HG02943 (cell line): ENCODE measurements at regions not wholly inside any gene's neighbourhood (a gene's known extent, or its start where the extent isn't known, plus 50 kb on each side); places are given as distances from the start of the nearest gene placed in this dataset.
A peak's percentile ranks its signal among the peaks of the same experiment; 100 is the strongest.
"Not testable (repeated sequence)": the region's sequence is repeated elsewhere in the genome, so short reads cannot be mapped to it uniquely, and the experiment has no call there.

Source experiments
- ATAC-seq: cut with Tn5 transposase; IDR thresholded peaks from one replicate; pipeline ENCODE4 v1.9.1; 2021; ENCODE audit warnings: mild to moderate bottlenecking, low read depth, moderate library complexity; ENCODE audit not compliant: unreplicated experiment

- ATAC-seq, result peak; percentile 68
These were observed 126.8 kb downstream of the ALDH8A1 start for GRCh38 chr6:134822920-134823709.

GRCh38 chr6:134821928-134822864, 127.7 kb downstream of the ALDH8A1 start:
- ATAC-seq, result no peak

GRCh38 chr6:134821397-134821796, 128.5 kb downstream of the ALDH8A1 start:
- no peak for ATAC-seq

GRCh38 chr6:134819863-134820800, 129.8 kb downstream of the ALDH8A1 start:
- ATAC-seq, result no peak

- no peak for ATAC-seq
These were observed 130.7 kb downstream of the ALDH8A1 start for GRCh38 chr6:134819236-134819635.

- ATAC-seq, result no peak
These were observed 132.5 kb downstream of the ALDH8A1 start for GRCh38 chr6:134817448-134817847.

- no peak for ATAC-seq
These were observed 133.1 kb downstream of the ALDH8A1 start for GRCh38 chr6:134816780-134817179.

- ATAC-seq, result no peak
These were observed 133.6 kb downstream of the ALDH8A1 start for GRCh38 chr6:134816300-134816699.

GRCh38 chr6:134814076-134814695, 135.7 kb downstream of the ALDH8A1 start:
- ATAC-seq, result no peak

- ATAC-seq, result no peak
These were observed 136.8 kb downstream of the ALDH8A1 start for GRCh38 chr6:134813146-134813545.

GRCh38 chr6:134810402-134810801, 139.5 kb downstream of the ALDH8A1 start:
- no peak for ATAC-seq

GRCh38 chr6:134809130-134809529, 140.8 kb downstream of the ALDH8A1 start:
- no peak for ATAC-seq

- no peak for ATAC-seq
These were observed 143.6 kb downstream of the ALDH8A1 start for GRCh38 chr6:134806180-134806798.

- no peak for ATAC-seq
These were observed 144.7 kb downstream of the ALDH8A1 start for GRCh38 chr6:134805168-134805567.

GRCh38 chr6:134804311-134804710, 145.6 kb downstream of the ALDH8A1 start:
- not testable (repeated sequence) for ATAC-seq

GRCh38 chr6:134802426-134803058, 147.4 kb downstream of the ALDH8A1 start:
- no peak for ATAC-seq

- ATAC-seq, result no peak
These were observed 152.3 kb downstream of the ALDH8A1 start for GRCh38 chr6:134797400-134798113.

- no peak for ATAC-seq
These were observed 154.2 kb downstream of the ALDH8A1 start for GRCh38 chr6:134795691-134796090.
